ENCODE measurements at regions not wholly inside any gene's neighbourhood (a gene's known extent, or its start where the extent isn't known, plus 50 kb on each side); places are given as distances from the start of the nearest gene placed in this dataset.

DNA sequence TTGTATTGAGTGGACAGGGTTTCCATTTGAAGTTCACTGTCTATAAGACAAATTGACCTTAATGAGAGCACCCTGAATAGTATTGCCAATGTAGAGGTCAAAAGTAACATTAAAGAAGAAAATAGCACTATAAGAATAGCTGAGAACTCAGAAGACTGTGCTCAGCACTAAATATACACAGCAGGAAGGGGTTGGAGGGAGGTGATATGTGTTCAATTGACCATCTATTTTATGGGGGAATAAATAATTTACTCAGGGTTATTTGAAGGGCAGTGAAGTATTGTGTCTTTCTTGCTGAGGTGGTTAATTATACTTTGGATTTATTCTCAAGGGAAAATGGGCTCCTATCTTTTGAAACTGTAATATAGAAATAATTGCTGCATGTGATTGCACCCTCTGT, 1380.5 kb upstream of the SPRY2 start:
- DNase-seq, result no peak

DNA sequence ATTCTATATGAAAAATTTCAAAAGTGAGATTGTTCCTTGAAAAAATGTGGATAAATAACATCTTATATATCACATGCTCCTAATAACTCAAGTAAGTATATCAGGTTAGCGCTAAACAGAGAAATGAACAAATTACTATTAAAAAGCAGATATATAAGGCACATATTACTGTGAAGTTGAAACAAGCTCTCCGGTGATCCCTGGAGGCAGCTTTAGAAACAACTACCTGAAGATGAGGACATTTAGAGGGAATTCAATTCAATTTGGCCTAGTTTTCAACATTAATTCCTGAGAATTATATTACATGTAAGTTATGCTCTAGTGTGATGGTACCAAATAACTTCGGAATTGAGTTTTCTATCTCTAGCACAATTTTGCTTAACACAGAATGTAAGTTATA, 1373.6 kb upstream of the SPRY2 start:
- DNase-seq, result no peak

DNA sequence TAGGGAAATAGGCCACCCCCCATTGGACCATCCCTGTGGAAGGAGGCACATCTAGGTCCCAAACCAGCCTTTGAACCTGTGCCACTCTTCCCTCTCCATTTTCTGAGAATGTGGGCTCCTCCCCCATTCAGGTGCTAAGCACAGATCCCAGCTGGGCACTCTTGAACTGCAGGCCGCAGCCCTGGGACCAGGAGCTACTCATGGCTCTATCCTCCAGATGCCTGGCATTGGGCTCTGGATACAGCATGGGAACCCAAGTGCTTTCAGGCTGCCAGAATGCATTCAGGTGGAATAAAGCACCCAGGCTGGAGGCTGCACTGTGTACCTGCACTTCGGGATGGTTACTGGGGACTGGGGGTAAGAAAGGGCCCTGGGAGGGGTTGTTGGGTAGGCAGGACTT, 1372.3 kb upstream of the SPRY2 start:
- DNase-seq, result no peak

DNA sequence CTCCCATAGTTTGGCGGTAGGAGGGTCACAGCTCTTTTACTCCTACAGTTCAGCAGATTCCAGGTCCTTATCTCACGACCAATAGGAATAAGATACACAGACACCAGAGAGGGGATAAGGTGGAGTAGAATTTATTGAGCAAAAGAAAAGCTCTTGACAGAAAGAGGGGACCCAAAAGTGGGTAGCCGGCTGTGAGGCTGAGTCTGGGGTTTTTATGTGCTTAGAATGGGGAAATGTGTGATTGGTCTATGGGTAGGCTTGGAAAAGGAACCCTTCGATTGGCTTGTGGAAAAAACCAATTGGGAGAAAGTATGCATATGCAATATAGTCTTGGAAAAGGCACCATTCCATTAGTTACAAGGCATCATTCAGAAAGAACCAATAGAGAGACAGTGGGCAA, 1356.9 kb upstream of the SPRY2 start:
- no peak for DNase-seq

DNA sequence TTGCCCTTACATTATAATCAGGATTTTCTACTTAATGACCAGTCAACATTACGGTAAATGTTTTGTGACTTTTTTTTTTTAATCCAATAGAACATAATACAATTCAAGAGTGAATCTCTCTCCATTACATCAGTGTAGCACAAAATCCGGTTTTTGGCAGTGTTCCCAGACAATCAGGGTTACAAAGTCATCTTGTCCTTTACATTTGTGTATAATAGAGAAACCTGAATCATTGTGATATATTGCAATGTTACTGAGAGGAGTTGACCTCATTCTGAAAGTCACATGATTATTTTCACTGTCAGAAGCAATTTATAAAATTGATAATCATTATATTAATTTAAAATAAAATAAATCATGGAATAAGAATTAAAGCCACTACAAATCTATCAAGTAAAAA, 1346.0 kb upstream of the SPRY2 start:
- DNase-seq, result peak; percentile 4

DNA sequence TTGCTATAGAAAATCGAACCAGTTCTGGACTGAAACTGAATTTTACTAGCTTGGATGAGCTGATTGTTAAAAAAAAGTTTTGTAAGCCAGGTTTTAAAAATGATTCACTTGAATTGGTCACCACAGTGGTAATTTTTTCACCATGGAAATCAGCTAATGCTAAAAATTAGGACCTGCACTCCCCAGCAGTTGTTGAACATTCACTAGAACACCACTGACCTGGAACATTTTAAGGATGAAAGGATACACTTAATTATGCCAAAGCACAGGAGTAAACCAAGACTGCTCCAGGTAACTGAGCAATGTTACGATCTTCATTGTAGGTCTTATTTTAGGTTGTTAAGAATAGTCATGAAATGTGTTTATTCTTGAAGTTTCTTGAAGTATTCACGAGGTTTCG, 1342.6 kb upstream of the SPRY2 start:
- DNase-seq, result no peak

DNA sequence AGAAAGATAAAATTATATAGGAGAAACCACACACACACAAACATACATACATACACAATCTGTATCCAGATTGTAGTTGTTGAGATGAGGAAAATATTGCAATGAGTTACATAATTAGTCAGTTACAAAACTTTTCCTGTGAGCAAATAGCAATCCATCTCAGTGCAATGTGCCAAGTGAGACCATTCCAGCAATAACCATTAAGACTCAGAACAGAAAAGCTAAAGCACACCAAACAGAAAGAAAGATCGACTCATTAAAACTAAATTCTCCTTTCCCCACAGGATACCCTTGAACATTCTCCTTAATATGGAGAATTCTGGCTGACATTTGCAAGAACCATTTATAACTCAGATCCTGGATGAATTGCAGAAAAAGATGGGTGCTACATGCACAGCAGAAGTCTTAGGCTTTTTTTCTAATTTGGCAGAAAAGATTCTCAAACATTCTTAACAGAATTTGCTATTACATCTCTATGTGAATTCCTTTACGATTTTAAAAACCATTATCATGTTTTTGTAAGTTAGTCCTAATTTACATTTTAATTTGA, 1341.2 kb upstream of the SPRY2 start:
- DNase-seq, result no peak

DNA sequence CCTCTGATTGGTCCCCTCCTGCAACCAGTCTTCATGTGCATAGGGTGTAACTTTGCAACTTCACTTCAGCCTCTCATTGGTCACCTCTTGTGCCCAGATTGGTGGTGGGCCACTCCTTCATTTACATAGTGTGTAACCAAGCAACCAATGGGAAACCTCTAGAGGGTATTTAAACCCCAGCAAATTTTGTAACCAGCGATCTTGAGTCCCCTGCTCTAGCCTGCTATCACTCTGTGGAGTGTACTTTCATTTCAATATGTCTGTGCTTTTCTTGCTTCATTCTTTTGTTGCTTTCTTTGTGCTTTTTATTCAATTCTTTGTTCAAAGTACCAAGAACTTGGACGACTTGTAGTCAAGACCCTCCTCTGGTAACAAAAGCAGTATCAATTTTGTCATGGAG, 1336.9 kb upstream of the SPRY2 start:
- DNase-seq, result no peak

DNA sequence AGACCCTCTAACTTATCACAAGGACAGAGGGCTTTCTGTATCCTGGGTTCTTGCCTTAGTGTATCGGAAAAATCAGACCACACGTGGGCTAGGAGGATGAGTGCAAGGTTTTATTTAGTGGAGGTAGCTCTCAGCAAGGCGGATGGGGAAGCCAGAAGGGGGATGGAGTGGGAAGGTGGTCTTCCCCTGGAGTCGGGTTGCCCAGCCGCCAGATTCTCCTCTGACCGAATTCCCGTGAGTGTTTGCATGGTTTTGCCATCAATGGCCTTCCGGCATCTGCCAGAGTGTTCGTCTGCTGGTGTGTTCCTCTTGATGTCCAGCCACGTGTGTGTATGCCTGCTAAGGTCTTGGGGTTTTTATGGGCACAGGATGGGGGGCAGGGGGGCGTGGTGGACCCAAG, 1335.1 kb upstream of the SPRY2 start:
- no peak for DNase-seq

DNA sequence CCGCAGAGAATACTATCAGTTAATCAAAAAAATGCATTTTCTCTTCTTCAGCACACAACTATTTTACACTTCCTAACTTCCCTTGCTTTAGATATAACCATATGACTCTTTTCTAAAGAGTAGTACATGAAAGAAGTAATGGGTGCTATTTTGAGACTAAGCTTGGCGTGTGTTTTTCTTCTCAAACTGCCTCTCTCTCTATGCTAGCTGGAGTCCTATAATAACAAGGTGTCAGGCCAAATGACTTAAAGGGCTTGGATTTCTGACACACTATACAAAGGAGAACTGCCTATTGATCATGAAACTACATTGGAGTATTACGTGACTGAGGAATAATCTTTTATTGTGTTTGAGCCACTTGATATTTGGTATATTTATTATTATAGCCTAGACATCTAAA, 1330.1 kb upstream of the SPRY2 start:
- DNase-seq, result no peak

DNA sequence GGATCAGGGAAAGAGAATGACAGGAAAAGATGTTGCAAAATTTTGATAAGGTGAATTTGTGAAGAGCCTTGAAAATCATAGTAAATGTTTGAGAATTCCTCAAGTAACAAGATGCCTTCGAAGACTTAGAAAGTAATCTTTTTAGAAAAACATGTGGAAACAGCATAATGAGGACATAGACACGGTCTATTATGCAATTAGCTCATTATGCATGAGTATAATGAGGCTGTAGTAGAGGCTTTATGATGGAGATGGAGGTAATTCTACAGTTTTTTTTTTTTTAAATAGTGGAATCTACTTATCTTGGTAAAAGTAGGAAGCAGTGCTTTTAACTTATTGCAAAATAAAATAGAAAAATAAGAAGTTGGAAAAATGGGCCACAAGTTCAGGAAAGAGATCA, 1329.1 kb upstream of the SPRY2 start:
- no peak for DNase-seq

DNA sequence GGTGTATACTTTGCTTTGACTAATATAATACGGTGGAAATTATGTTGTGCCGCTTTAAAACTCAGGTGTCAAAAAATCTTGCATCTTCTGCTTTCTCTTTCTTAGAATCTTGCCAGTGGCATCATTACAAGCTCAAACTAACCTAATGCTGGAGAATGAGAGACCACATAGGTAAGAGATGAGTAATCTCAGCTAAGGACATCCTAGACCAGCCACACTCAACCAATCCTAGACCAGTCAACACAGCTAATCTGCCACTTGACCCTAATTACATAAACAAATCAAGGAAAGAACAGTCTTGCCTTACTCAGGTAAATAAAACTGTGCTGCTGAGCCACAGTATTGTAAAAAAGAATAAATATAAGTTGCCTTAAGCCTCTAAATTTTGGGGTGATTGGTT, 1323.9 kb upstream of the SPRY2 start:
- no peak for DNase-seq

DNA sequence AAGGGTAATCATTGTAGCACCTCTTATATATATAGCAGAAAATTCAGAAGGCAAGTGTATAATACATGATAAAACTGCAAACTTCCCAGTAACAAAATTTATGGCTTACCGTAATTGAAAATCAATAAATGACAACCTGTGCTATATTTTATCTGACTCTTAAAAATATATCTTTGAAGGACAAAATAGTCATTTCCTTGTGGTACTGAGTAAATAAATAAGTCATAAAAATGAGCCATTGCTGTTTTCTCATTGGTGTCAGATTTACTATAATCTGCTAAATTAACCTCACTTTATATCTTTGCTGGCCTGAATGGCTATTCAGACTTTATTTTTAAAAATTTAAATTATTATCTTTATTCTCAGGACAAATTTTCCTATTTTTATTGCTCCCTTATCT, 1319.1 kb upstream of the SPRY2 start:
- no peak for DNase-seq

DNA sequence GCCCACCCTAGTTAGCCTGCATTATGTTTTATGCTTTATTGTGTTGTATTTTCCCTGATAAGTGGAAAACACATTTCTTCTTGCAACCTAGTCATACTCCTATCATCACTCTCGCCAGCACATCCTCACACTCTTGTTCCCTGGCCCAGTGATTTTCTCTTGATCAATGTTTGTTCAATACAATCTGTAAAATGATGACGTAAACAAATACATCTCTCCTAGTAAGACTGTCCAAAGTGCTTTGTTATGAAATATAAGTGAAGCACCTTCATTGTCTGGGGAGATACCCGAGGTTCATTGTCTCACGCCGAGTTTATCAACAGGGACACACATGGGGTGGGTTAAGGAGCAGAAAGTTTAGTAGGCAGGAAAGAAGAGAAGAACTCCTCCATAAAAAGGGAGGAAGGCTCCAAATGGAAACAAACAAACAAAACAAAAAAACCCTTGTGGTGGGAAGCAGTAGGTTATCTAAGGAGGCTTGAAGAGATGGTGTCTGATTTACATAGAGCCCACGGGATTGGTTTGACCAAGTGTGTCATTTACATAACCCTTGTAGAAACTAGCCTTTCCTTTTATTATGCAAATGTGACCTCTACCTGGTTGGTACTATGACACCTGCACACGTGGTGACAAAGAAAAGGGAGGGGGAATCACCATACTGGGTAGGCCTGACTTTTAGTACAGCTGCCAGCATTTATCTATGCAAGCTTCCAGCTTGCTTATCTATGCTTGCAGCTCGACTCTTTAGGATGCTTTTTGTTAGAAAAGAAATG, 1317.9 kb upstream of the SPRY2 start:
- no peak for DNase-seq

DNA sequence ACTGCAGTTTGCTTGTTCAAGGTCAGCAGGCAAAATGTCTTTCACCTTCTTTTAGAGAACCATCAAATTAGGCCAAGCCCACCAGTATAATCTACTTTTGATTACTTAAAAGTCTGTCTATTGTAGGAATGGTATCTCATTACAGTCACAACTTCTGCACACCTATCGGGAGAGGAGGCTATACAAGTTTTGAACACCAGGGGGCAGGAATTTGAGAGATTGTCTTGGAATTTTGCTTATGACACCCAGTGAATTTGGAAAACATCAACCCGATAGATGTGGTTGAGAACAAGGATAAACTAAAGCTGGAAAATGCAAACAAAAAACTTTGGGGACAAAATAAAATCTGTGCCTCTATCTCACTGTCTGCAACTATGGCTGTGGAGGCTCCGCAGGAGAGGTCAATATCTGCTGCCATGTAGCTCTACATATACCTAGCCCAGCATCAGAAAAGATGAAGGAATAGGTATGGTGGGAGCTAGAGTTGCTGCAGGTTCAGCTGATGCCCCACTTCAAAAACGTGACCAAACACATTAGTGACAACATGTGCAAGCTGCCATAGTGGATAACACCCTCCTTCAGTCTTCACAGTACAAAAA, 1299.2 kb upstream of the SPRY2 start:
- peak; percentile 35 for DNase-seq

DNA sequence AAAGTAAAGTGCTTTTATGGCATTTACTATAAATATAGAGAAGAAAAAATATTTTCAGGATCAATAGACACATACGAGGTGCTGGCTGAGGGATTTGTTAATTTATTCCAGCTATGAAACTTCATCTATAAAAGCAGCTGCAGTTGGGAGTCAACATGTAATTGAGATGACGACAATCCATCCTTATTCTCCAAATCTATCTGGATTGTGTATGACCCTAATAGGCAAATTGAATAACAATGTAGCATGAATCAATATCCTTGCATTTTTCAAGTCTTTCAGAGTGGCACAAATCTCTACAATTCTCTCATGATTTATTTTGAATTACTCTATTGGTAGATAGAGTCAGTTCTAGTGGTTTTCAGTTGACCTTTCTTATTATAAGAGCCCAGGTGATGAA, 1296.5 kb upstream of the SPRY2 start:
- no peak for DNase-seq

DNA sequence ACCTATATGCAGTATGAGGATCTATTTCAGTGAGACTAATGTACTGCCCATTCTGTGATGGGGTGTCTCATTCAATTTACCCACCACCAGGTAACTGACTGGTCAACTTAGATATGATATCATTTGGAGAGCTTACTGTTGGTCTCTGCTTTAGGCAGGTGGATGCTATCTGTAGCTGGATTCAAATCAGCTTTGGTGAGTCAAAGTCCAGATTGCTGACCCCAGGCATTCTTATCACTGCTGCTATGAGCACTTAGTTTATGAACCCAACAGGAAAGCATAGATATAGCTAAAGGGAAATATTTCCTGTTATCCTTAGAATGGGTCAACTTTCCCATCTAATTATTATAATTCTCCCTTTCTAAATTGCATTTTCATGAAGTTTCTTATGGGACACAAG, 1295.2 kb upstream of the SPRY2 start:
- no peak for DNase-seq

DNA sequence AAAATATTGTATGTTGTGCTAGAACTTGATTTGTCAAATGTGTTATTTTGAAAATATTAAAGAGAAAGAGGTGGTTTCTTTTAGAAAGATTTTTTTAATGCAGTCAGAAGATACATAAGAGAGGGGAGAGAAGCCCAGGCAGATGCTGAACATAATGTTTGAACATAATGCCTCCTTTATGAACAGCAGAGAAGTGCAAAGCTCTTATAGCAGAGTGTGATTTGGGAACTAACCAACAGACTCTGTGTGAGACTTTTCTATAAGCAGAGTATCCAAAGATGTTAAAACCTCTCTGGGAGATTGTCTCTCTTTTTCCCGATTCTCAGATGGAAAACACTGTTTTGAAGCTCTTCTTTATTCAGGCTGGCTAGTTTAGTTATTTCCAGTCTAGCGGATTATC, 1274.1 kb upstream of the SPRY2 start:
- DNase-seq, result no peak

DNA sequence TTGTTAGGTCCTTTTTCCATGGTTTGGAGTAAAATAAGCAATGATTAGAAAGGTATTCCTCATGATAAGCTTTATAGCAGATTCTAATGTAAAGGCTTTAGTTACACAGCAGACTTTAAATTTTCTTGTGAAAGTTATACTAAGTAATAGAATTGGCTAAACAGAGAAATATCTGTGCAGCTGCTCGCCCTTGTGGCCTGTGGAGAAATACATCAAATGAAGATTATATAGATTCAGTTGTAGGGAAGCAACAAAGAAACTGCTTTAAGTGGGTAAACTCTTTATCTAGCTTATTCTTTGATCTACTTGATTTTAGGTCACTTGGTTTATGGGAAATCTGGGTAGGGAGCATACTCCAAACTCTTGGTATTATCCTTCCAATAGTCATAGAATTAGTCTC, 1269.7 kb upstream of the SPRY2 start:
- DNase-seq, result no peak

DNA sequence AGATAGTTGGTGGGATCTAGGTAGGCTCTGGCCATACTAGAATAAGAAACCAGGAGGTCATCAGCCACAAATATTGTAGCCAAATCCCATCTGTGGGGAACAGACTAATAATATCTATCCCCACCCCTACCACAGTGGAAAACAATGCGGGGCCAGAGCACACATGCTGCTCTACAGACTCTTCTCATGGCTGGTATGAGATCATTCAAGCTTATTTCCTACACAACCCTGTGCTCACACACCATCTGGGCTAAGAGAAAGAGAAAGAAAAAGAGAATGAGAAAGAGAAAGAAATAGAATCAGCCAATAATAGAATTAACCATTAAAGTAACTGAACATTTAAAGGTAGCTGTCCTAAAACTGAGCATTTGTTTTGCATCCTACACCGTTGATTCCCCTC, 1268.4 kb upstream of the SPRY2 start:
- no peak for DNase-seq

DNA sequence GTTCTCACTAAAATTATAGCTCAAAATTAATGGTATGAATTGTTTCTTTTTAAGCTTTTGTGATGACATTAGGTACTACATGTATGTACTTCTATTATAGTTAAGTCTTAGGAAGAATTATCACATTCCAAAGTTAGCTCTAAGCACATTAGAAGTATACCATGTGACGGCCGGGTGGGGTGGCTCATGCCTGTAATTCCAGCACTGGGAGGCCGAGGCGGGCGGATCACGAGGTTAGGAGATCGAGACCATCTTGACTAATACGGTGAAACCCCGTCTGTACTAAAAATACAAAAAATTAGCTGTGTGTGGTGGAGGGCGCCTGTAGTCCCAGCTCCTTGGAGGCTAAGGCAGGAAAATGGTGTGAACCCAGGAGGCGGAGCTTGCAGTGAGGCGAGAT, 1265.1 kb upstream of the SPRY2 start:
- no peak for DNase-seq

DNA sequence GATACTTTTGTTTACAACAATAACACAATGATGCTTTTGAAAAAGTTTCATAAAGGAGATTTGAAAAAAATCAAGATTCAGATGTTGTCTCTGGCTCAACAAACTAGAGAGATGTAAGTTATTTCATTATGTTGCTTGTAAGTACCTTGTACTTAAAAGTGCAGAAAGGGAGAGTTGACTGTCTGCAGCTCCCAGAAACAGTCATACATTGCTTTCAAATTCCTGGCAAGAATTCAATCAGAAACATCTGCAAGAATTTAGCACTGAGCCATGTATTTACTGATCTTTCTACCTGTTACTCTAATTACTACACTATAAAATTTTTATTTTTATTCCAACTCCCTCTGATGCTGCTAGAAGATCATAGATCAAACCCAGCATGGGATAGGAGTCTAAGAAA, 1261.3 kb upstream of the SPRY2 start:
- DNase-seq, result no peak

DNA sequence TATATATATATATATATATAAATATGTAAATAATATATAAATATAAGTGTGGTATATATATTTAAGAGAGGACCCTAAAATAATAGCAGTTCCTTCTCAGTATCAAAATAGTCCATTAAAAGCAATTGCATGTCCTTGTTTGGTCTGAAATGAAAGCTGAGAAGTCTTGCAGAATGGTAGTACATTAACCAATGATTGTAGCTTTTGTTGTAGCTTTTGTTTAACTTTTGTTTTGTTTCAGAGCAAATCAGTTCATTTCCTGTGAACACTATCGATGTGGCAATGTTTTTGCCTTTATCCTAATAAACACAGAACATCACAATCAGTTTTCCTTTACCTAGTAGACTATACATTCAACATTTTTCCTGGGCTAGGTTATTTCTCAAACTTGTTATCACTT, 1256.2 kb upstream of the SPRY2 start:
- no peak for DNase-seq

DNA sequence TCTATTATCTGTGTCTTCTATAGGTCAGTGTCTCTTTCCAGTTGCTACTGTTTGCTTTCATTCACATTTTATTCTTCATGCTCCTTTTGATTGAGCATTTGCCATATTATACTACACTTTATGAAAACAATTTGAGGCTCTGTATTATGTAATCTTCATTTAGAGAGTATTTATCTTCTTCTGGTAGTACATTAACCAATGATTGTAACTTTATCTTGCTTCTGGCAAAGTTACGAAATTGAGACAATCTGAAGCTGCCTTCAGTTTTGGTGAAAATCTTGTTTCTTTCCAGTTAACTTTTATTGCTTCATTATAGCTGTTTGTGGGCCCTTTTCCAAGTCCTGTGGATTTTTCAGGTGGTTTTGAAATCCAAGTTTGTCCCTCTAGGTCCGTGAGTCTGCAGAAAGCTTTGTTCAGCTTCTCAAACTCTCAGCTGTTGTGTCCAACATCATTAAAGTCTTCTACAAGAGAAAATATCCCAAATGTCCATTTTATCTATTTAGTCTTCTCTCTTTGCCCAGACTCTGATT, 1255.4 kb upstream of the SPRY2 start:
- DNase-seq, result no peak

Measured in NCI-H1694 (cell line).